HUES6 (cell line): ENCODE measurements at regions not wholly inside any gene's neighbourhood (a gene's known extent, or its start where the extent isn't known, plus 50 kb on each side); places are given as distances from the start of the nearest gene placed in this dataset.

ENCODE experiments used
- H3K27ac ChIP-seq: 2 replicates; pipeline ENCODE4 v1.7.0; 2013; ENCODE audit warnings: low read depth, mild to moderate bottlenecking, low read length, inconsistent platforms
- H3K27me3 ChIP-seq: 2 replicates; pipeline ENCODE4 v1.6.1; 2013; ENCODE audit warnings: low read length; ENCODE audit not compliant: control insufficient read depth, insufficient read depth
- H3K36me3 ChIP-seq: 2 replicates; pipeline ENCODE4 v1.6.1; 2013; ENCODE audit warnings: low read length; ENCODE audit not compliant: control insufficient read depth, insufficient read depth
- H3K4me1 ChIP-seq: 2 replicates; pipeline ENCODE4 v1.6.1; 2013; ENCODE audit warnings: low read length; ENCODE audit not compliant: control insufficient read depth, insufficient read depth
- H3K4me3 ChIP-seq: 2 replicates; pipeline ENCODE4 v1.5.1; 2013; ENCODE audit warnings: low read depth, low read length
- H3K9ac ChIP-seq: one replicate; pipeline ENCODE4 v1.6.1; 2013; ENCODE audit warnings: mild to moderate bottlenecking, low read length
- H3K9me3 ChIP-seq: 2 replicates; pipeline ENCODE4 v1.6.1; 2013; ENCODE audit warnings: low read depth, low read length; ENCODE audit not compliant: control insufficient read depth, insufficient read depth

DNA sequence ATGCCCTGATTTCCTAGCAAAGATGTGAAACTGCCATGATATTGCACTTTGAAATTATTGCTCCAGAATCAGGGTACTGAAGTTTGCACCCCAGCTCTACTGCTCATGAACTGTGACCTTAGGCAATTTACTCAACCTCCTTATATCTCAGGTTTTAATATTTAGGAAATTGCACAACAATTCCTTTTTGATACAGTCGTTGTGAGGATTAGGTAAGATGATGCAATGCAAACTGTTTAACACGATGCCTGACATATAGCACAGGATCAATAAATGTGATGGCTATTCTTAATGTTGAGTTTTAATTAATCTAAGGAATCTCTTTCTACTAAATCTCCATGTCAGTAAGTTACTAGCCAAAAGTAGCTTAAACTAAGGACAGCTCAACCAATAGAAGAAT is 555.8 kb downstream of the GALC start:
- Histone ChIP-seq H3K27me3 (no peaks in the 10 kb centered on the region), H3K4me3 (no peak overlapping the region), H3K36me3 (no peaks in the 10 kb centered on the region), H3K9ac (no peak overlapping the region), H3K4me1 (peaks cover 10% of the 10 kb centered on the region), H3K9me3 (no peaks in the 10 kb centered on the region), H3K27ac (no peak overlapping the region)

DNA sequence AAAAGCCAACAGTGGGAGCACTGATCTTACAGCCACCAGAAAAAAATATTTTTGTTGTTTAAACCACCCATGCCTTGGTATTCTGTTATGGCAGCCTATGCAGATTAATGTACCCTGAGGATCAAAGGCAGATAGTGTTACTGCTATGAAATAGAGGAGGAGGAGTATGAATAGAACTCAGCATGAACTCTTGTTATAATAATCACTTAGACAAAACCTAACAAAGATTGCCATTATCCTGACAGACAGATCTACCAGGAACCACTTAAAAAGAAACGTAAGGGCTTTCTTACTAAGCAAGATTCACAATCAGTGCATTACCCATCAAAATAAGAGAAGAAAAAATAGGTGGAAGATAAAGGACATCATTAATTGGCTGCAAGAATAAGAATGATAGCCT is 558.3 kb downstream of the GALC start:
- Histone ChIP-seq H3K9ac (no peak overlapping the region), H3K27me3 (no peaks in the 10 kb centered on the region), H3K4me3 (no peak overlapping the region), H3K4me1 (peaks cover 10% of the 10 kb centered on the region), H3K36me3 (no peaks in the 10 kb centered on the region), H3K9me3 (no peaks in the 10 kb centered on the region), H3K27ac (no peak overlapping the region)

DNA sequence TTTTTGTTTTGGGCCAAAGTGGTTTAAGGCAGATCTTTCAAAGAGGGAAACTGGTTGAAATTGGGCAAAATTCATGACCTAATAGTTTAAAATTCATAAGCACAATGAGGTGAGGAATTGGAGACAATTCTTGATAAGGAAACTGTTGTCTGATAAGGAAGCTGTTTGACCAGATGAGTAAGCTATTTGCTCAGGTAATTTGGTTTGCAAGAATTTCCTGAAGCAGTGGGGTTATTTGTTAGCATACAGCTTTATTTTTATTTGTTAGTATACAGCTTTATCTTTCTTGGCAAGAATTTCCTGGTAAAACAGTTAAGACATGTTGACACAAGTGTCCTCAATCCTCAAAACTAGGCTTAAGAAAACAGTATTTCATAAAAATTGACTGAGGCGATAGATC is 559.0 kb downstream of the GALC start:
- H3K36me3 ChIP-seq, result no peaks in the 10 kb centered on the region
- no peak overlapping the region for H3K27ac ChIP-seq
- no peaks in the 10 kb centered on the region for H3K9me3 ChIP-seq
- no peaks in the 10 kb centered on the region for H3K27me3 ChIP-seq
- H3K4me3 ChIP-seq, result no peak overlapping the region
- no peak overlapping the region for H3K9ac ChIP-seq
- peaks cover 10% of the 10 kb centered on the region for H3K4me1 ChIP-seq

DNA sequence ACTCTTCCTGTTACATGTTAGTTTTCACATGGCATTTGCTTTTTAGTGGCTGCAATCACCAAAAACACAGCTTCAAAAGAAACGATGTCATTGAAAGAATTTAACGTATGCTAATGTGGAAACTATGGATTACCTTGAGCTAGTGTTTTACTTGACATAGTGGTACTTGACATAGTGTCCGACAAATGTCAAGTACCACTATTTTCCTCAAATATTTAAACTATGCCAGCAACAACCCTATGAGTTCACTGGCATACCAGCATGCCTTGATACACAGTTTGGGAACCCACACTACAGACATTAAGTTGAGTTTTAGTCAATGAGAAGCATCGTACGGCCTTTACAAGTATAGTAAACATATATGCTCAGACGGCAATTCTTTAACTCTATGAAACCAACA is 560.3 kb downstream of the GALC start:
- Histone ChIP-seq H3K27me3 (no peaks in the 10 kb centered on the region), H3K36me3 (no peaks in the 10 kb centered on the region), H3K9me3 (no peaks in the 10 kb centered on the region), H3K4me3 (no peak overlapping the region), H3K9ac (no peak overlapping the region), H3K4me1 (peaks cover 10% of the 10 kb centered on the region), H3K27ac (no peak overlapping the region)

DNA sequence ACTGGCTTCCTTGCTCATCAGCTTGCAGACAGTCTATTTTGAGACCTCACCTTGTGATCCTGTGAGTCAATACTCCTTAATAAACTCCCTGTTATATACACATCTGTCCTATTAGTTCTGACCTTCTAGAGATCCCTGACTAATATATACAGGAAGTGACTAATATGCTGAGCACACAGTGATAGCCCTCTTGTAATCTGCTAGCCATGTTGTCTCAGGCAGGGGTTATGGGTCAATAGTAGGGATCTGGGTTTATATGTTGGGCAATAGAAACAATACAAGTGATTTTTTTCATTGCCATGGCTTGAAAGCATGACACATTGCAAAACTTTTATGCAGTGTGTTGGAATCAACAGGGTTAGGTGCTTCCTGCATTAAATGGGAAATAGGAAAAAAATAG is 562.2 kb downstream of the GALC start:
- H3K4me3 ChIP-seq, result no peak overlapping the region
- no peaks in the 10 kb centered on the region for H3K36me3 ChIP-seq
- no peaks in the 10 kb centered on the region for H3K9me3 ChIP-seq
- H3K27ac ChIP-seq, result no peak overlapping the region
- no peaks in the 10 kb centered on the region for H3K27me3 ChIP-seq
- peaks cover 10% of the 10 kb centered on the region for H3K4me1 ChIP-seq
- H3K9ac ChIP-seq, result no peak overlapping the region

DNA sequence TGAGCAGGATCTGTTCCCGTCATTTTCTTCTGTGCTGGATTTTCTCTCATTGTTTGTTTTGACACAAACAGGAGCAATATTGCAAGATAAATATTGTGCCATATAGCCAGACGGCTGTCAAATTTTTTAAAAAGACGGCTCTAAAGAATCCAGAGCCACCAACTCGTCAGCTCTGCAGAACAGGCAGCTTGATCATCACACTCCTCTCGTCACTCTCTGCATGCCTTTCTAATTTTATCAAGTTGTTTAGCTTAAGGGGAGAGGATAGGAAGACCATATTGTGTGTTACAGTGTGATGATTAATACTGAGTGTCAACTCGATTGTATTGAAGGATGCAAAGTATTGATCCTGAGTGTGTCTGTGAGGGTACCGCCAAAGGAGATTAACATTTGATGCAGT is 562.8 kb downstream of the GALC start:
- Histone ChIP-seq H3K4me1 (peaks cover 10% of the 10 kb centered on the region), H3K27ac (no peak overlapping the region), H3K36me3 (no peaks in the 10 kb centered on the region), H3K4me3 (no peak overlapping the region), H3K9ac (no peak overlapping the region), H3K27me3 (no peaks in the 10 kb centered on the region), H3K9me3 (no peaks in the 10 kb centered on the region)

DNA sequence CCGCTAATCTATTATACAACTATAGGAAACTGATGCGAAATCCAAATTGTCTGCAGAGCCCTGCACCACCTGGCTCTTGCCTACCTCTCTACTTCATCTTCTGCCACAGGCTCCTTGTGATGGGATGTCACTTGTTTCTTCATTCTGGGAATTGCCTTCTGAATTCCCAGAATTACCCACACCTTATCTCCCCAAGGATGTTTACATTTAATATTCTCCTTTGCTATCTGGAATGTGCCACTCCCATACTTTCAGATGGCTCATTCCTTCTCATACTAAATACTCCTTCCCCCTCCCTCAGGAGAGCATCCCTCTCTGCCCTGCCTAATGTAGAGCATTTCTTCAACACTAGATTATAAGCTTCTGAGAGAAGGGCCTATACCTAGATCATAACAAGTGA is 573.1 kb downstream of the GALC start:
- Histone ChIP-seq H3K27me3 (no peaks in the 10 kb centered on the region), H3K9ac (no peak overlapping the region), H3K27ac (no peak overlapping the region), H3K4me3 (no peak overlapping the region), H3K9me3 (peaks cover 32% of the 10 kb centered on the region), H3K36me3 (no peaks in the 10 kb centered on the region), H3K4me1 (no peaks in the 10 kb centered on the region)

DNA sequence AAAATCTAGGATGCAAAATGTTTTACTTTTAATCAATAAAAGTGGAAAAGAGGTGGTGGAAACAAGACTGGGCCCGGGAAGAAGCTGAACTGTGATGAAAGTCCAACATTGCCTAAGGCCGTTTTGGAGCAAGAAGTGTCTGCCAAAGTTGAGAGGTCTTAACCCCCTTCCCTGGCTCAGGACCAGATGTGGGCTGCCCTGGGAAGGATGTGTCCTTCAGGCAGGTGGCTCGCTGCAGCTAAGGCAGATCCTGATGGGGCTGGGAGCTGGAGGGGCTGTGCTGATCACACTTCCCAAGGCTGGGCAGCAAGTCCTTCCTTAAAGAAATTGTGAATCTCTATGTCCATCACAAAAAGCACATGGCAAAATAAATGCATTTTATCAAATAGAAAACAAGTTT is 581.6 kb downstream of the GALC start:
- Histone ChIP-seq H3K4me3 (no peak overlapping the region), H3K27me3 (no peaks in the 10 kb centered on the region), H3K27ac (no peak overlapping the region), H3K4me1 (peaks cover 6% of the 10 kb centered on the region; the same call in 1 of the 2 replicates), H3K9ac (no peak overlapping the region), H3K36me3 (no peaks in the 10 kb centered on the region), H3K9me3 (no peaks in the 10 kb centered on the region)

DNA sequence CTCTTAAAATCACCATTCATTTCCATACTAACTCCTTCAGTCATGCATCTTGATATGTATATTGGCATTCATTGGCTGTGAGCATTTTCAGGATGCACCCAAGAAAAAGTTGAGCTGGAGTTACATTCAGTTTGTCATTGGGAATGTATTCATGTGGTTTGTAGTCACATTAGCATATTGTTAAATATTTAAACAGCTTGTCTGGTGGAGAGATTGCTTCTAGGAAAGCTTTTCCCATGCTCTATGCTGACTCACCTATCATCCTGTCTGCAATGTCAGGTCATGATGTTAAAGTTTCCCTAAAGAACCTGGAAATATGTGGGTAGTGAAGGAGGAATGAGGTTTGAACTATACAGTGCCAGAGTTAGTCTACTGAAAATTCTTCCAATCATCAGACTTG is 583.6 kb downstream of the GALC start:
- Histone ChIP-seq H3K36me3 (no peaks in the 10 kb centered on the region), H3K4me1 (peaks cover 6% of the 10 kb centered on the region; the same call in 1 of the 2 replicates), H3K4me3 (no peak overlapping the region), H3K27me3 (no peaks in the 10 kb centered on the region), H3K9me3 (no peaks in the 10 kb centered on the region), H3K9ac (no peak overlapping the region), H3K27ac (no peak overlapping the region)

DNA sequence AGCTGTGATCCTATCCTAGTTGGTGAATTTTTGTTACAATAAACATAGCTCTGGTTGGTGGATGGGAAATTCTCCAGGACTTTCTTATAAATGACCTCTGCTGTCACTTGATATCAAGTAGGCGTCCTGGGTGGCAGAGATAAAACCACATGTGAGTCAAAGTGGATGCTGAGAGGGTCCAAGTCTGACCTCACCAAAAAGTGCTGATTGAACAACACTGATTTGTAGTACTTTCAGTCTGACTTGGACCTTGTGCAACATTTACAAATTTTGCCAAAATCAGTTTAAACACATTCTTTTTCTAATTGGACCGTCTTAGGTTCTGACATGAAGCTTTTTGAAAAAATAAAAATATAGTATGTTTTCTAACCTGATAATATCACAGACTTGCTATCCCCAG is 585.6 kb downstream of the GALC start:
- Histone ChIP-seq H3K36me3 (no peaks in the 10 kb centered on the region), H3K9ac (no peak overlapping the region), H3K27me3 (no peaks in the 10 kb centered on the region), H3K27ac (no peak overlapping the region), H3K4me3 (no peak overlapping the region), H3K9me3 (no peaks in the 10 kb centered on the region), H3K4me1 (peaks cover 6% of the 10 kb centered on the region; the same call in 1 of the 2 replicates)

DNA sequence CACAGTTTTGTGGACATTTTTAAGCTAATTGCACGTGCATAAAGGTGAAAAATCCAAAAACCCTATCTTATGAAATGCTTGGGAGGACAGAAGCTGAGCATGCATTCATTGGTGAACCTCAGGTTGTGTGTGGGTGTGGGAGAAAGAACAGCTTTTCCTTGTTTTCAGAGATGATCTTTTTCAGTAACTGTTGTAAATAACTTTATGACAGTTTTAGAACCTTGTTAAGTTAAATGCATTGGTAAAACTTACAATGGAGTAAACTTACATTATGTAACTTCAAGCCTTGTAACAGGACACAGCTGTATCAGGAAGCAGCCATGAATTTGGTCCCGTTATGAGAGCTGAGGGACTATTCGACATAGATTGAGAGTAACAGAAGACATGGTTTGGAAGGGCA is 587.4 kb downstream of the GALC start:
- no peak overlapping the region for H3K9ac ChIP-seq
- H3K36me3 ChIP-seq, result no peaks in the 10 kb centered on the region
- H3K4me1 ChIP-seq, result peaks cover 6% of the 10 kb centered on the region; the same call in 1 of the 2 replicates
- H3K9me3 ChIP-seq, result no peaks in the 10 kb centered on the region
- no peak overlapping the region for H3K4me3 ChIP-seq
- H3K27me3 ChIP-seq, result no peaks in the 10 kb centered on the region
- no peak overlapping the region for H3K27ac ChIP-seq

DNA sequence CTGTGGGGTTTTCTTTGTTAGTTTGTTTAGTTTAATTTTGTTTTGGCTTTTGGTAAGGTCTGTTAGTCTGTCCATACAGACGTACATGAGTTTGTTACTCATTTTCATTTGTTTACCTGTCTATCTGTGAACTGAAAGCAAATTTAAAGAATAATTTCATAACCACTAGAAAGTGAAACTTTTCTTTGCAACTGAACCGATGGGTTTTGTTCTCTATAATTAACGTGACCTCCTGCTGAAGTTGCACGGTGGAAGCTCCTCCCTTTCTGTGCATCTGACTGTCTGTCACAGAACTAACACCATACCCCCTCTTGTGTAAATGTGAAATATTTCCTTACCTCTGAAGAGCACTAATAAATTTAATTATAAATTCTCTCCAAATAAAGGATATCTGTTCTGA is 595.5 kb downstream of the GALC start:
- H3K36me3 ChIP-seq, result no peaks in the 10 kb centered on the region
- H3K4me1 ChIP-seq, result no peaks in the 10 kb centered on the region
- no peak overlapping the region for H3K27ac ChIP-seq
- no peak overlapping the region for H3K9ac ChIP-seq
- no peak overlapping the region for H3K4me3 ChIP-seq
- H3K27me3 ChIP-seq, result no peaks in the 10 kb centered on the region
- no peaks in the 10 kb centered on the region for H3K9me3 ChIP-seq
